Astrocyte (in vitro differentiated cells and primary cell): ENCODE measurements at regions not wholly inside any gene's neighbourhood (a gene's known extent, or its start where the extent isn't known, plus 50 kb on each side); places are given as distances from the start of the nearest gene placed in this dataset.

Source experiments
- EZH2 ChIP-seq: IDR thresholded peaks from 2 replicates; pipeline ENCODE4 v1.6.1; 2012; ENCODE audit warnings: mild to moderate bottlenecking, low read length, inconsistent platforms; ENCODE audit not compliant: insufficient read depth
- TF ChIP-seq, protein P1 (sequence below): IDR thresholded peaks from 2 replicates; pipeline ENCODE4 v1.5.1; 2011; ENCODE audit warnings: low read depth, mild to moderate bottlenecking, inconsistent platforms, low read length, moderate library complexity; ENCODE audit not compliant: insufficient read depth

DNA sequence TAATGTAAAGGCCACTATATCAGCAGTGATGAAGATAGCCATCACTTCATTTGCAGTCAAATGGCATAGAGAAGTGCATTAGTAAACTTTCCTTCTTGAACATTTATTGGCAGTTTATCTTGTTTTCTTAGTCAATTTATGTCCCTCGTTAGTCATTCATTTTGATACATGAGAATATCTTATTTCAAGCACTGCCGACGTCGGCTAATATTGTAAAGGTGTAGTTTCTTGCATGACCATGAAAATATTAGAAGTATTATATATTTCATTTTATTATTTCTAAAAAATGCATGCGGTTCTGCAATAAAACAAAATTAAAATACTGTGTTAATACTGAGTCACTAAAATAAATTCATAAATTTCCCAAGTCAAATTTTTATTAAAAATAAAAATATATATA, 751.6 kb upstream of the ROBO1 start:
- TF ChIP-seq, protein P1, sequence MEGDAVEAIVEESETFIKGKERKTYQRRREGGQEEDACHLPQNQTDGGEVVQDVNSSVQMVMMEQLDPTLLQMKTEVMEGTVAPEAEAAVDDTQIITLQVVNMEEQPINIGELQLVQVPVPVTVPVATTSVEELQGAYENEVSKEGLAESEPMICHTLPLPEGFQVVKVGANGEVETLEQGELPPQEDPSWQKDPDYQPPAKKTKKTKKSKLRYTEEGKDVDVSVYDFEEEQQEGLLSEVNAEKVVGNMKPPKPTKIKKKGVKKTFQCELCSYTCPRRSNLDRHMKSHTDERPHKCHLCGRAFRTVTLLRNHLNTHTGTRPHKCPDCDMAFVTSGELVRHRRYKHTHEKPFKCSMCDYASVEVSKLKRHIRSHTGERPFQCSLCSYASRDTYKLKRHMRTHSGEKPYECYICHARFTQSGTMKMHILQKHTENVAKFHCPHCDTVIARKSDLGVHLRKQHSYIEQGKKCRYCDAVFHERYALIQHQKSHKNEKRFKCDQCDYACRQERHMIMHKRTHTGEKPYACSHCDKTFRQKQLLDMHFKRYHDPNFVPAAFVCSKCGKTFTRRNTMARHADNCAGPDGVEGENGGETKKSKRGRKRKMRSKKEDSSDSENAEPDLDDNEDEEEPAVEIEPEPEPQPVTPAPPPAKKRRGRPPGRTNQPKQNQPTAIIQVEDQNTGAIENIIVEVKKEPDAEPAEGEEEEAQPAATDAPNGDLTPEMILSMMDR = no peak
- no peak for TF ChIP-seq EZH2
